PC-9 (cell line): ENCODE measurements at regions not wholly inside any gene's neighbourhood (a gene's known extent, or its start where the extent isn't known, plus 50 kb on each side); places are given as distances from the start of the nearest gene placed in this dataset.

Experiments
- BruUV-seq: library from RNA; stranded (reverse); fragments of 400-500 nt; replicated peaks from 2 replicates; lab custom pipeline; 2021; lab: Mats Ljungman, UMichigan
- CTCF ChIA-PET: fragments of 300-600 bp; sonication (Branson Sonifier 250); formaldehyde crosslinking; loops from one replicate; lab custom pipeline; 2022; ENCODE audit warnings: antibody characterized with exemption; lab: Charles Lee
- POLR2A ChIA-PET: fragments of 300-600 bp; sonication (Branson Sonifier 250); formaldehyde crosslinking; loops from one replicate; lab custom pipeline; 2022; ENCODE audit warnings: antibody characterized with exemption; ENCODE audit not compliant: unreplicated experiment; lab: Charles Lee
- DNase-seq, 2 experiments: peaks; one replicate each; pipeline versions ENCODE4 v3.0.0 to v3.0.0-alpha.2; 2015 to 2022; ENCODE audit warnings: mixed read lengths in 1 of 2
- H2AFZ ChIP-seq: fragments of 200-600 bp; sonication (generic); 2 replicates; pipeline ENCODE4 v1.8.1; 2017; ENCODE audit warnings: antibody characterized with exemption
- H3F3A ChIP-seq: fragments of 200-600 bp; sonication (generic); 2 replicates; pipeline ENCODE4 v1.8.1; 2017; ENCODE audit warnings: antibody characterized with exemption, mild to moderate bottlenecking, low read depth; ENCODE audit not compliant: insufficient read depth
- H3K27ac ChIP-seq: fragments of 200-600 bp; sonication (generic); 2 replicates; pipeline ENCODE4 v1.6.1; 2016; ENCODE audit warnings: mixed run types
- H3K27me3 ChIP-seq: fragments of 200-600 bp; sonication (generic); 2 replicates; pipeline ENCODE4 v1.6.1; 2016; ENCODE audit warnings: low read depth, mixed run types; ENCODE audit not compliant: insufficient read depth
- H3K36me3 ChIP-seq: fragments of 200-600 bp; sonication (generic); 2 replicates; pipeline ENCODE4 v1.6.1; 2016; ENCODE audit warnings: low read depth, mixed run types
- H3K4me1 ChIP-seq: fragments of 200-600 bp; sonication (generic); replicated peaks from 2 replicates; pipeline ENCODE4 v1.6.1; 2016; ENCODE audit warnings: mixed run types; ENCODE audit not compliant: insufficient read depth
- H3K4me2 ChIP-seq: fragments of 200-600 bp; sonication (generic); 2 replicates; pipeline ENCODE4 v1.6.1; 2017; ENCODE audit warnings: mixed run types
- H3K4me3 ChIP-seq: fragments of 200-600 bp; sonication (generic); 2 replicates; pipeline ENCODE4 v1.6.1; 2016; ENCODE audit warnings: mixed run types
- H3K79me2 ChIP-seq: fragments of 200-600 bp; sonication (generic); 2 replicates; pipeline ENCODE4 v1.6.1; 2017; ENCODE audit warnings: low read depth, mixed run types
- H3K9me2 ChIP-seq: fragments of 200-600 bp; sonication (generic); 2 replicates; pipeline ENCODE4 v1.8.1; 2017; ENCODE audit warnings: mild to moderate bottlenecking; ENCODE audit not compliant: insufficient read depth
- H3K9me3 ChIP-seq: fragments of 200-600 bp; sonication (generic); 2 replicates; pipeline ENCODE4 v1.8.1; 2016; ENCODE audit warnings: low read depth; ENCODE audit not compliant: insufficient read depth
- H4K20me1 ChIP-seq: fragments of 200-600 bp; sonication (generic); 2 replicates; pipeline ENCODE4 v1.8.1; 2017; ENCODE audit not compliant: insufficient read depth
- EZH2 ChIP-seq: fragments of 200-600 bp; sonication (generic); IDR thresholded peaks from 2 replicates; pipeline ENCODE4 v1.8.0; 2017; ENCODE audit warnings: antibody characterized with exemption, low read depth
- intact Hi-C: fragments of 100-400 bp; cut with micrococcal nuclease; formaldehyde crosslinking; loops from one replicate; pipeline ENCODE4 v1.10.0; 2022; ENCODE audit not compliant: unreplicated experiment
- TF ChIP-seq, protein P1 (sequence below): fragments of 200-600 bp; sonication (generic); conservative IDR thresholded peaks from 2 replicates; pipeline ENCODE4 v1.6.1; 2017; ENCODE audit warnings: mixed run types, antibody characterized with exemption, mild to moderate bottlenecking, moderate library complexity

- H3F3A ChIP-seq, result no peaks in the 10 kb centered on the region
- H3K27me3 ChIP-seq, result peaks cover 65% of the 10 kb centered on the region
- H3K4me3 ChIP-seq, result no peak overlapping the region
- no TSS peak for BruUV-seq
- H3K9me2 ChIP-seq, result no peaks in the 10 kb centered on the region
- no peak overlapping the region for H2AFZ ChIP-seq
- H3K79me2 ChIP-seq, result no peaks in the 10 kb centered on the region
- intact Hi-C loops, result no loop called here
- no peak overlapping the region for H3K4me2 ChIP-seq
- no peak for DNase-seq
- TF ChIP-seq, protein P1, sequence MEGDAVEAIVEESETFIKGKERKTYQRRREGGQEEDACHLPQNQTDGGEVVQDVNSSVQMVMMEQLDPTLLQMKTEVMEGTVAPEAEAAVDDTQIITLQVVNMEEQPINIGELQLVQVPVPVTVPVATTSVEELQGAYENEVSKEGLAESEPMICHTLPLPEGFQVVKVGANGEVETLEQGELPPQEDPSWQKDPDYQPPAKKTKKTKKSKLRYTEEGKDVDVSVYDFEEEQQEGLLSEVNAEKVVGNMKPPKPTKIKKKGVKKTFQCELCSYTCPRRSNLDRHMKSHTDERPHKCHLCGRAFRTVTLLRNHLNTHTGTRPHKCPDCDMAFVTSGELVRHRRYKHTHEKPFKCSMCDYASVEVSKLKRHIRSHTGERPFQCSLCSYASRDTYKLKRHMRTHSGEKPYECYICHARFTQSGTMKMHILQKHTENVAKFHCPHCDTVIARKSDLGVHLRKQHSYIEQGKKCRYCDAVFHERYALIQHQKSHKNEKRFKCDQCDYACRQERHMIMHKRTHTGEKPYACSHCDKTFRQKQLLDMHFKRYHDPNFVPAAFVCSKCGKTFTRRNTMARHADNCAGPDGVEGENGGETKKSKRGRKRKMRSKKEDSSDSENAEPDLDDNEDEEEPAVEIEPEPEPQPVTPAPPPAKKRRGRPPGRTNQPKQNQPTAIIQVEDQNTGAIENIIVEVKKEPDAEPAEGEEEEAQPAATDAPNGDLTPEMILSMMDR, result no peak
- no peak for TF ChIP-seq EZH2
- no peak overlapping the region for H3K27ac ChIP-seq
- no peaks in the 10 kb centered on the region for H3K9me3 ChIP-seq
- ChIA-PET CTCF (no interaction called here), POLR2A (no interaction called here)
- H4K20me1 ChIP-seq, result no peaks in the 10 kb centered on the region
- H3K36me3 ChIP-seq, result no peaks in the 10 kb centered on the region
- no peaks in the 10 kb centered on the region for H3K4me1 ChIP-seq
Measured at GRCh38 chr14:97215263-97215969, 418.2 kb downstream of the VRK1 start.

- H3K27ac ChIP-seq, result no peak overlapping the region
- no peak for TF ChIP-seq EZH2
- TF ChIP-seq, protein P1, result no peak
- BruUV-seq, result no TSS peak
- H4K20me1 ChIP-seq, result no peaks in the 10 kb centered on the region
- DNase-seq, result no peak
- POLR2A ChIA-PET, result no interaction called here
- no peak overlapping the region for H3K4me2 ChIP-seq
- H3K4me3 ChIP-seq, result no peak overlapping the region
- no peaks in the 10 kb centered on the region for H3K36me3 ChIP-seq
- no peaks in the 10 kb centered on the region for H3F3A ChIP-seq
- no peak overlapping the region for H2AFZ ChIP-seq
- H3K79me2 ChIP-seq, result no peaks in the 10 kb centered on the region
- peaks cover 71% of the 10 kb centered on the region for H3K27me3 ChIP-seq
- no peaks in the 10 kb centered on the region for H3K9me2 ChIP-seq
- no peaks in the 10 kb centered on the region for H3K4me1 ChIP-seq
- H3K9me3 ChIP-seq, result no peaks in the 10 kb centered on the region
- intact Hi-C loops, result no loop called here
- CTCF ChIA-PET, result no interaction called here
Measured at GRCh38 chr14:97217111-97217885, 420.1 kb downstream of the VRK1 start.

- H3K36me3 ChIP-seq, result no peaks in the 10 kb centered on the region
- H3K79me2 ChIP-seq, result no peaks in the 10 kb centered on the region
- TF ChIP-seq, protein P1, result no peak
- no peak for TF ChIP-seq EZH2
- no peaks in the 10 kb centered on the region for H3K9me2 ChIP-seq
- no peaks in the 10 kb centered on the region for H3K9me3 ChIP-seq
- peaks cover 70% of the 10 kb centered on the region for H3K27me3 ChIP-seq
- no peak overlapping the region for H3K4me3 ChIP-seq
- H3K27ac ChIP-seq, result no peak overlapping the region
- intact Hi-C loops, result no loop called here
- H2AFZ ChIP-seq, result no peak overlapping the region
- H3F3A ChIP-seq, result no peaks in the 10 kb centered on the region
- no TSS peak for BruUV-seq
- DNase-seq, result no peak
- ChIA-PET CTCF (no interaction called here), POLR2A (no interaction called here)
- H3K4me2 ChIP-seq, result no peak overlapping the region
- no peaks in the 10 kb centered on the region for H3K4me1 ChIP-seq
- H4K20me1 ChIP-seq, result no peaks in the 10 kb centered on the region
Measured at GRCh38 chr14:97218274-97218673, 421.1 kb downstream of the VRK1 start.
